ENCODE measurements at regions not wholly inside any gene's neighbourhood (a gene's known extent, or its start where the extent isn't known, plus 50 kb on each side); places are given as distances from the start of the nearest gene placed in this dataset.
"Not testable (repeated sequence)": the region's sequence is repeated elsewhere in the genome, so short reads cannot be mapped to it uniquely, and the experiment has no call there.

DNA sequence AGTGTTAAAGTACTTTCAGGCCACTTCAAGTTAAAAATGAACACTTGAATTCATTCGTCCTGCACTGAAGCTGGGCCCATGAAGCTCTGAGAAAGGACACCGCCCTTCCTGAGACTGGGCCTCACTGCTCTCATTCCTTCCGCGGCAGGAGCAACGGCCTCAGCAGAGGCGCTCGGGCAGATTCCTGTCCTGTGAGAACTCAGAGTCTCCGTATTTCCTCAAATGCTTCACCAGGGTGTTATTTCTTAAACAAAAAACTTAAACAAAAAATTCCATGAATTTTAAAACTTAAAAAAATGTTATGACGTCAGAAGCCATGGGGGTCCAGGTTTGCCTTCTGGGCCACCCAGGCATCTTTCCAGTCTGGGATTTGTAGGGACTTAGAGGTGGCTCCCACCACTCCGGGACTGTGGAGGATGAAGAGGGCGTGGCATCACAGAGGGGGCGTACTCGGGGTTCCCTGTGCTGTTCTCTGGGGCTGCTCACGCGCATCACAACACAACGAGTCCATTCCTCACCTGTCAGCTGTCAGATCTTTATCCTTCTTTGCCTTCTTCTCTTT is 115.9 kb upstream of the ASB18 start:
- Histone ChIP-seq H3K4me1 (no peaks in the 10 kb centered on the region), H3K27me3 (no peaks in the 10 kb centered on the region), H3K4me3 (no peak overlapping the region), H3K36me3 (no peaks in the 10 kb centered on the region), H3K27ac (no peak overlapping the region), H3K9me3 (peaks cover 0 to 3% (median 0%) of the 10 kb centered on the region in 4 donors)
- ATAC-seq (ENCODE audit: low FRiP score in 2 of 2) (no peak), DNase-seq (no peak)
- WGBS, 2 donors = 74 to 81% methylated on average over 16 of the region's 16 CpGs
- TF ChIP-seq, protein P1, sequence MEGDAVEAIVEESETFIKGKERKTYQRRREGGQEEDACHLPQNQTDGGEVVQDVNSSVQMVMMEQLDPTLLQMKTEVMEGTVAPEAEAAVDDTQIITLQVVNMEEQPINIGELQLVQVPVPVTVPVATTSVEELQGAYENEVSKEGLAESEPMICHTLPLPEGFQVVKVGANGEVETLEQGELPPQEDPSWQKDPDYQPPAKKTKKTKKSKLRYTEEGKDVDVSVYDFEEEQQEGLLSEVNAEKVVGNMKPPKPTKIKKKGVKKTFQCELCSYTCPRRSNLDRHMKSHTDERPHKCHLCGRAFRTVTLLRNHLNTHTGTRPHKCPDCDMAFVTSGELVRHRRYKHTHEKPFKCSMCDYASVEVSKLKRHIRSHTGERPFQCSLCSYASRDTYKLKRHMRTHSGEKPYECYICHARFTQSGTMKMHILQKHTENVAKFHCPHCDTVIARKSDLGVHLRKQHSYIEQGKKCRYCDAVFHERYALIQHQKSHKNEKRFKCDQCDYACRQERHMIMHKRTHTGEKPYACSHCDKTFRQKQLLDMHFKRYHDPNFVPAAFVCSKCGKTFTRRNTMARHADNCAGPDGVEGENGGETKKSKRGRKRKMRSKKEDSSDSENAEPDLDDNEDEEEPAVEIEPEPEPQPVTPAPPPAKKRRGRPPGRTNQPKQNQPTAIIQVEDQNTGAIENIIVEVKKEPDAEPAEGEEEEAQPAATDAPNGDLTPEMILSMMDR (IDR thresholded peaks at IDR 0.05) = no peak
- TF ChIP-seq POLR2A (IDR thresholded peaks at IDR 0.05) = no peak
- TF ChIP-seq EP300 (IDR thresholded peaks at IDR 0.05) = no peak
- no peak for TF ChIP-seq POLR2AphosphoS5 (IDR thresholded peaks at IDR 0.05)

DNA sequence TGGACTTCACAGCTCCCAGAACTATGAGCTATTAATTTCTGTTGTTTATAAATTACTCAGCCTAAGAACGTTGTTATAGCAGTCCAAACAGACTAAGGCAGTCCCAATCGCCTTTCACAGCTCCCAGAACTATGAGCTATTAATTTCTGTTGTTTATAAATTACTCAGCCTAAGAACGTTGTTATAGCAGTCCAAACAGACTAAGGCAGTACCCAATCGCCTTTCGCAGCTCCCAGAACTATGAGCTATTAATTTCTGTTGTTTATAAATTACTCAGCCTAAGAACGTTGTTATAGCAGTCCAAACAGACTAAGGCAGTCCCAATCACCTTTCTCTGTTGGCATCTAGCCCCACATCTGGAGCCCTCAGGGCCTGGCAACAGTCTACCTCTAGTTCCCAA is 117.0 kb upstream of the ASB18 start:
- 52% methylated on average over 6 of the region's 6 CpGs for WGBS, 2 donors
- H3K27ac ChIP-seq; DNase-seq; ATAC-seq (ENCODE audit: low FRiP score in 2 of 2); H3K4me1 ChIP-seq; H3K4me3 ChIP-seq; H3K9me3 ChIP-seq; H3K36me3 ChIP-seq; H3K27me3 ChIP-seq: not testable (repeated sequence)

DNA sequence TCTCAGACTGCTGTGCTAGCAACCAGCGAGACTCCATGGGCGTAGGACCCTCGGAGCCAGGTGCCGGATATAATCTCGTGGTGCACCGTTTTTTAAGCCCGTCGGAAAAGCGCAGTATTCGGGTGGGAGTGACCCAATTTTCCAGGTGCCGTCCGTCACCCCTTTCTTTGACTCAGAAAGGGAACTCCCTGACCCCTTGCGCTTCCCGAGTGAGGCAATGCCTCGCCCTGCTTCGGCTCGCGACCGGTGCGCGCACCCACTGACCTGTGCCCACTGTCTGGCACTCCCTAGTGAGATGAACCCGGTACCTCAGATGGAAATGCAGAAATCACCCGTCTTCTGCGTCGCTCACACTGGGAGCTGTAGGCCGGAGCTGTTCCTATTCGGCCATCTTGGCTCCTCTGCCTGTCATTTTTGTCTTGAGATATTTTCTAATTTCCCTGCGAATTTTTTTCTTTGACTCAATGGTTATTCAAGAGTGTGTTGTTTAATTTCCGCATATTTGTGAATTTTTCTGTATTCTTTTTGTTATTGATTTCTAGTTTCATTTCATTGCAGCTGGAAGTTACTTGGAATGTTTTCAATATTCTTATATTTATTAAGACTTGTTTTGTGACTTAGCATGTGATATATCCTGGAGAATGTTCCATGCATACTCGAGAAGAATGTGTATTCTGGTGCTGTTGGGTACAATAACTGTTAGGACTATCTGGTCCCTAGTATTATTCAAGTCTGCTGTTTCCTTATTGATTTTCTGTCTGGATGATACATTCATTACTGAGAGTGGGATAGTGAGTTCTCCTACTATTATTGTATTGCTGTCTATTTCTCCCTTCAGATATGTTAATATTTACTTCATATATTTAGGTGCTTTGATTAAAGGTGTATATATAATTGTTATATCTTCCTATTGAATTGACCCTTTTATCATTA is 125.3 kb upstream of the ASB18 start:
- 93% methylated on average over 25 to 29 of the region's 30 CpGs for WGBS, 2 donors
- H3K9me3 ChIP-seq; H3K27ac ChIP-seq; H3K4me3 ChIP-seq; H3K27me3 ChIP-seq; H3K4me1 ChIP-seq; H3K36me3 ChIP-seq; ATAC-seq (ENCODE audit: low FRiP score in 2 of 2): not testable (repeated sequence)
- peak in 1 of 2 donors; percentile 50 for DNase-seq

DNA sequence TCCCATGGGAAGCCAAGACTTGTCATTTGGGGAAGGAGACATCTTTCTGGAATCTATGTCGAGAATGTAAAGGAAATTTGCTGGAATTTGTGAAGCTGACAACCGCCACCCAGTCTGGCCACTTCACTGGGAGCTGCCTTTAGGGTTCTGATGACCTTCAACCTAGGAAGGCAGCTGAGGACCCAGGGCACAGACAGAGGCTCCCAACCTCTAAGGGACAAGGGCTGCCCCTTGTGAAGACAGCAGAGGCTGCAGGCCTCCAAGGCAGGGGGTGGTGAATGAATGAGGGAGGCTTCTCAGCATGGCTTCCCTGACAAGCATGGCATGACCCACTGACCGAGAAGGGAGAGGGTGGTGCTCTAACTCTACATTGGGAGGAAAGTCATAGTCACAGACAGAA is 128.9 kb upstream of the ASB18 start:
- H3K4me1 ChIP-seq = no peaks in the 10 kb centered on the region
- no peaks in the 10 kb centered on the region for H3K27me3 ChIP-seq
- WGBS, 2 donors = 87 to 92% methylated on average over 3 of the region's 3 CpGs
- no peaks in the 10 kb centered on the region for H3K9me3 ChIP-seq
- no peak overlapping the region for H3K27ac ChIP-seq
- no peak for TF ChIP-seq POLR2A (IDR thresholded peaks at IDR 0.05)
- TF ChIP-seq POLR2AphosphoS5 (IDR thresholded peaks at IDR 0.05) = no peak
- no peak for TF ChIP-seq EP300 (IDR thresholded peaks at IDR 0.05)
- TF ChIP-seq, protein P1 (IDR thresholded peaks at IDR 0.05) = no peak
- no peaks in the 10 kb centered on the region for H3K36me3 ChIP-seq
- H3K4me3 ChIP-seq = no peak overlapping the region
- no peak for ATAC-seq (ENCODE audit: low FRiP score in 2 of 2)
- no peak for DNase-seq

DNA sequence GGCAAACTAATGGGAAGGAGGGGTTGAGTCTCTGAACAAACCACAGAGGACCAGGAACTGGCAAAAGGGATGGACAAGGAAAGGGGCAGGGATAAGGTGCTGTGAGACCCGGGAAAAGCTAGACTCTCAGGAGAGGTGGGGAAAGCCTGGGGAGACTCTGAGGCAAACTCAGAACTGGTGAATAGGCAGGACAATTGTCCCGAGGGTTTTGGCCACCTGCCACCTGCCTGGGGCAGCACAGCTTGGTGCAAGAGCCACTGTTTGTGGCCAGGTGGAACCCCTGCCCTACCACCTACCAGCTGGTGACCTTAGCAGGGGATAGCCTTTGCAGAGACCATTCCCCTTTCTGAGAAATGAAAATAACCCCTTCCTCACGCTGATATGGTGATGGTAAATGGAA is 129.4 kb upstream of the ASB18 start:
- Histone ChIP-seq H3K4me3 (no peak overlapping the region), H3K36me3 (no peaks in the 10 kb centered on the region), H3K27ac (no peak overlapping the region), H3K4me1 (no peaks in the 10 kb centered on the region), H3K27me3 (no peaks in the 10 kb centered on the region), H3K9me3 (no peaks in the 10 kb centered on the region)
- WGBS, 2 donors = 71 to 89% methylated on average over 3 of the region's 3 CpGs
- no peak for TF ChIP-seq POLR2A (IDR thresholded peaks at IDR 0.05)
- no peak for TF ChIP-seq POLR2AphosphoS5 (IDR thresholded peaks at IDR 0.05)
- no peak for TF ChIP-seq EP300 (IDR thresholded peaks at IDR 0.05)
- TF ChIP-seq, protein P1 (IDR thresholded peaks at IDR 0.05) = no peak
- no peak for ATAC-seq (ENCODE audit: low FRiP score in 2 of 2)
- no peak for DNase-seq

DNA sequence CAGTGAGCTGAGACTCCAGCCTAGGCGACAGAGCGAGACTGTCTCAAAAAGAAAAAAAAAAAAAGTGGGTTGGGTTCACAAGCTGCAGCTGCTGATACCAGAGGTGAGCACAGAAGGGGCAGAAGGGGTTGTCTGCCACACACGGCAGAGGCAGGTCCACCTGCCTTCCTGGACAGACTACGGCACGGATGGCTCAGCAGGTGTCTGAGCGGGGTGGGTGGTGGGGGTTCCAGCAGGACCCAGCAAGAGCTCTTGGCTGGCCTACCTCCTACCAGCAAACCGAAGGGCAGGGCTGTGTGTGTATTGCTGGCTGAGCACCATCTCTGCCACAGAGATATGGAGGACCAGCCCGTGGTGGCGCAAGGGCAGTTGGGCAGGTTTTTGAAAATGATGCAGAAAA is 130.4 kb upstream of the ASB18 start:
- DNase-seq (no peak), ATAC-seq (ENCODE audit: low FRiP score in 2 of 2) (no peak)
- WGBS, 2 donors = 91 to 92% methylated on average over 9 of the region's 9 CpGs
- H3K27ac ChIP-seq = no peak overlapping the region
- TF ChIP-seq POLR2AphosphoS5 (IDR thresholded peaks at IDR 0.05) = no peak
- TF ChIP-seq EP300 (IDR thresholded peaks at IDR 0.05) = no peak
- H3K36me3 ChIP-seq = no peaks in the 10 kb centered on the region
- no peaks in the 10 kb centered on the region for H3K9me3 ChIP-seq
- H3K4me3 ChIP-seq = no peak overlapping the region
- H3K4me1 ChIP-seq = no peaks in the 10 kb centered on the region
- H3K27me3 ChIP-seq = no peaks in the 10 kb centered on the region
